ENCODE measurements at regions not wholly inside any gene's neighbourhood (a gene's known extent, or its start where the extent isn't known, plus 50 kb on each side); places are given as distances from the start of the nearest gene placed in this dataset.
A peak's percentile ranks its signal among the peaks of the same experiment; 100 is the strongest.
"Not testable (repeated sequence)": the region's sequence is repeated elsewhere in the genome, so short reads cannot be mapped to it uniquely, and the experiment has no call there.

GRCh38 chr11:92168936-92169335 is 55.7 kb upstream of the FAT3 start:
- DNase-seq, result no peak

DNA sequence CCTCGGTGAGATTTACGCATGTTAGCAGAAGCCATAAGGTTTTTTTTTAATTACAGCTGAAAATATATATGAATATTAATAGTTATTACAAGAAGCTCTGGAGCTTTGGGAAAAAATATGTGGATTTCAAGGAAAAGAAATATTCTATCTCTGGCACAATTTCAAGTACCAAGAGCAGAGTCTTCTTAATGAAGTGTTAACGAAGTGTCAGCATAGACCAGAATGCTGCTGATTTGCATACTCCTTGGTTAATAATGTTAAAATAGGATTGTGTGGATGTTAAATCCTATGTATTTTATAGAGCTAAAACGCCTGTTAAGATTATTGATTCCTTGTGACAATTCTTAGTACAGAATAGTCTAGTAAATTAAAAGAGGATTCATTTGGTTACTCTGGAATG is 57.0 kb upstream of the FAT3 start:
- no peak for DNase-seq

- no peak for DNase-seq
Observed at GRCh38 chr11:92166335-92166734, 58.3 kb upstream of the FAT3 start.

GRCh38 chr11:92163879-92164278 is 60.7 kb upstream of the FAT3 start:
- no peak for DNase-seq

- DNase-seq, result no peak
Observed at GRCh38 chr11:92162776-92163175, 61.8 kb upstream of the FAT3 start.

- DNase-seq, result no peak
Observed at GRCh38 chr11:92159931-92160330, 64.7 kb upstream of the FAT3 start.

DNA sequence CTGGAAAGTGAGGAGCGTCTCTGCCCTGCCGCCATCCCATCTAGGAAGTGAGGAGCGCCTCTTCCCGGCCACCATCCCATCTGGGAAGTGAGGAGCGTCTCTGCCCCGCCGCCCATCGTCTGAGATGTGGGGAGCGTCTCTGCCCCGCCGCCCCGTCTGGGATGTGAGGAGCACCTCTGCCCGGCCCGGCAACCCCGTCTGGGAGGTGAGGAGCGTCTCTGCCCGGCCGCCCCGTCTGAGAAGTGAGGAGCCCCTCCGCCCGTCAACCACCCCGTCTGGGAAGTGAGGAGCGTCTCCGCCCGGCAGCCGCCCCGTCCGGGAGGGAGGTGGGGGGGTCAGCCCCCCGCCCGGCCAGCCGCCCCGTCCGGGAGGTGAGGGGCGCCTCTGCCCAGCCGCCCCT is 67.2 kb upstream of the FAT3 start:
- DNase-seq, result not testable (repeated sequence)

DNA sequence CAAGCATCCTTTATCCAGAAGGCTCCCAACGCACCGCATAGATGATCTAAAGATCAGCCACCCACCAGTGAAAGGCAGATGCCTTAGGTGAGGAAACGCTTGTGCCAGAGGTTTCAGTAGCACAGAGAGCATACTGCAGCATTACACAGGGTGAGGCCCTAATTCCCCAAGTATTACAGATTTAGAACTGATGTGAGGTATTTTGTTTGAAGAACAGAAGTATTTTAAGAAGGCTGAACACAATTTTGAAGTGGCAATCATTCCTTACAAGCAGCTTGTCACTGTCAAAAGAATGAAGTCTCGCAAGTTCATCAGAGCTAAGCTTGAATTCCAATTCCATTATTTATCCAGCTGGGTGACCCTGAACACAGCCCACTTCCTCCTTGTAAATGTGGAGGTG is 70.0 kb upstream of the FAT3 start:
- no peak for DNase-seq

DNA sequence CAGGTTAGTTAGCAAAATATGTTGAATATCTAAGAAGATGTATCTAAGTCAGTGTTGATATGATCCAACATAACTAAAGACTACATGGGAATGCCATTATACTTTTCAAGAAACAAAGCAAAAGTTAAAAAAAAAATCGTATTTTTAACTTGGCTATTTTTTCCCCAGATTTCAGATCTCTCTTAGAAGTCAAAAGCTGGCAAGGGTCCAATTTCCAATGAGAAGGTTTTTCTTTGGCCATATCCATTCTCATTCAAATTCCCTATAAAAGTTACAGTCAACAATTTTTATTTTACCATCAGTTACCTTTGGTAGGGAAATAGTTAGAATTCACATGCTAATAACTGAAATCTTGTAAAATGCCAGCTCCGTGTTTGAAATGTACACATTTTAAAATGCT is 70.5 kb upstream of the FAT3 start:
- DNase-seq, result no peak

- DNase-seq, result no peak
Observed at GRCh38 chr11:92153542-92153941, 71.1 kb upstream of the FAT3 start.

- DNase-seq, result no peak
Observed at GRCh38 chr11:92152245-92152644, 72.4 kb upstream of the FAT3 start.

GRCh38 chr11:92149996-92150395 is 74.6 kb upstream of the FAT3 start:
- DNase-seq, result no peak

DNA sequence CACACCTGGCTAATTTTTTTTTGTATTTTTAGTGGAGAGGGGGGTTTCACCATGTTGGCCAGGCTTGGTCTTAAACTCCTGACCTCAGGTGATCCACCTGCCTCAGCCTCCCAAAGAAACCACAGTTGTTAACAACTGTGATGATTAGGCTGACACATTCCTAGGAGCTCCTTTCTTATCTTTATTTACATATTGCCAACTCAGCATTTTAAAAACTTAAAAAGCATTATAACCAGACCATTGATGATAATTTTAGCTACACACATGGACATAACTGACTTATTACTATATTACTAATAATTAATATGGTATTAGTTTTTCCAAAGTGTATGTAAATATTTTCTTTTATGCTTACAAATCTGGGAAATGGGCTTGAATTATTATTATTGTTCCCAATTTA is 82.9 kb upstream of the FAT3 start:
- DNase-seq, result no peak

GRCh38 chr11:92141159-92141558 is 83.5 kb upstream of the FAT3 start:
- no peak for DNase-seq

DNA sequence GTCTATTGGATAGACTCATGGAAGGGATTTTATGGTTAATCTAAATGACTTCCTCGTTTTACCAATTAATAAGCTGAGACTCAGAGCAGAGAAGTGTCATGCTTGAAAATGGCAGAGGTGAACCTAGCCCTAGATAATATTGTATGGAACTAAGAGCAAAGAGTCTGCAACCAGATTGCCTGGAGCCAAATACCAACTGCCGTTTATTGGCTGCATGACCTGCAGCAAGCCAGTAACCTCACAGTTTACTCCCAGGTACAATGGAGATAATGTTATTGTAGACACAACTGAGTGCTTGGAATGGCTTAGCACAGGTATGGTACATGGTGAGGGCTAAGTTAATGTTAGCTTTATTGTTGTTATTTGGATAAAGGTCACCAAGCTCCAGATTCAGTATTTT is 84.6 kb upstream of the FAT3 start:
- DNase-seq, result no peak

GRCh38 chr11:92138296-92138695 is 86.3 kb upstream of the FAT3 start:
- no peak for DNase-seq

- no peak for DNase-seq
Observed at GRCh38 chr11:92137747-92138146, 86.9 kb upstream of the FAT3 start.

GRCh38 chr11:92136797-92137196 is 87.8 kb upstream of the FAT3 start:
- DNase-seq, result peak in 1 of 2 experiments; percentile 3

- DNase-seq, result no peak
Observed at GRCh38 chr11:92131289-92131865, 93.2 kb upstream of the FAT3 start.

DNA sequence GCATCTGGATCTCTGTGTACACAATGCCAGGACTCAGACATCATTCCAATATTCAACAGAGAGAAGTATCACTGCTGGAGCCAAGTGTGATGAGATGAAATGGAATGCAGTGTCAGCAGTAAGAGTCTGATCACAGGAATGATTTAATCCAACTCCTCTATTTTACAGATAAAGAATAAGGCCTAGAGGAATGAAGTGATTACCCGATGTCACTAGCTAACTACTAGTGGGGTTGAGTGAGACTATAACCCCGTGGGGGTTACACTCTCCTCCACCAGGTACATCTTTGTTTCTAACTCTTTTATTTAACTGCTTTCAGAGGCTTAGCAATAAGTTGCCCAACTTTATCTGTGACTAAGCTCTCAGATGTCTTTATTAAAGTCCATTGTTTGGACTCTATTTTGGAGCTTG is 94.2 kb upstream of the FAT3 start:
- DNase-seq, result no peak

GRCh38 chr11:92129811-92130210 is 94.8 kb upstream of the FAT3 start:
- DNase-seq, result no peak

- DNase-seq, result no peak
Observed at GRCh38 chr11:92128026-92128425, 96.6 kb upstream of the FAT3 start.

GRCh38 chr11:92125321-92125720 is 99.3 kb upstream of the FAT3 start:
- DNase-seq, result no peak

GRCh38 chr11:92123540-92123939 is 101.1 kb upstream of the FAT3 start:
- no peak for DNase-seq

GRCh38 chr11:92122561-92122960 is 102.1 kb upstream of the FAT3 start:
- no peak for DNase-seq

DNA sequence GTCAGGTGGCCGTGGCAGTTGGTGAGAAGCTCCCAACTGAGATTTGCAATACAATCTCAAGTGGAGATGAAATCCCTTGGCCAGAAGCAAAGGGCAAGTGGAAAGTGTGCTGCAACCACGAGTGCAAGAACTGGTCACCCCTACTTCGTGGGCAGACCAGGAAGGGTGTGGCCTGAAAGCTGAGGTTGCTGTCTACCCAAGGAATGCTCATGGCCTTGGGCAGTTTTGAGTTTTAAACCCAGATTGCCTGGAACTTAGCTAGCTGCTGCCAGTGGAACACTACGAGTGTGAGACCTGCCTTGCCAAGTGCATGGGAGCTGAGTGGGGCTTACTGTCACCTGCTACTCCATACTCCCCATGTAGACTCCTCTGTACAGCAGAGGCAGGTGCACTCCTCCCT is 113.3 kb upstream of the FAT3 start:
- DNase-seq, result no peak
